OCI-LY7 (cell line): ENCODE measurements at regions not wholly inside any gene's neighbourhood (a gene's known extent, or its start where the extent isn't known, plus 50 kb on each side); places are given as distances from the start of the nearest gene placed in this dataset.

ENCODE experiments used
- BruUV-seq: library from RNA; stranded (reverse); fragments of 400-500 nt; replicated peaks from 2 replicates; lab custom pipeline; 2021; lab: Mats Ljungman, UMichigan
- CTCF ChIA-PET: fragments of 300-600 bp; sonication (Branson Sonifier 250); formaldehyde crosslinking; loops from one replicate; lab custom pipeline; 2022; ENCODE audit warnings: antibody characterized with exemption; ENCODE audit not compliant: unreplicated experiment; lab: Charles Lee
- POLR2A ChIA-PET: fragments of 300-600 bp; sonication (Branson Sonifier 250); formaldehyde crosslinking; loops from one replicate; lab custom pipeline; 2022; ENCODE audit warnings: antibody characterized with exemption; lab: Charles Lee
- DNase-seq: peaks from one replicate; pipeline ENCODE4 v3.0.0-alpha.2; 2015; ENCODE audit warnings: low spot score
- H2AFZ ChIP-seq: fragments of 200-600 bp; sonication (generic), shearing (Covaris generic); 2 replicates; pipeline ENCODE4 v1.6.1; 2014; ENCODE audit warnings: mild to moderate bottlenecking, antibody characterized with exemption, low read length, moderate library complexity
- H3K27ac ChIP-seq: fragments of 200-600 bp; sonication (generic); 2 replicates; pipeline ENCODE4 v1.5.1; 2014; ENCODE audit warnings: mixed run types, low read depth, mild to moderate bottlenecking, moderate library complexity, low read length, inconsistent platforms; ENCODE audit not compliant: poor library complexity, severe bottlenecking
- H3K36me3 ChIP-seq: fragments of 200-600 bp; sonication (generic); 2 replicates; pipeline ENCODE4 v1.6.1; 2014; ENCODE audit warnings: mild to moderate bottlenecking, antibody characterized with exemption, low read length, moderate library complexity, mixed read lengths; ENCODE audit not compliant: insufficient read depth
- H3K4me1 ChIP-seq: fragments of 200-600 bp; sonication (generic); 2 replicates; pipeline ENCODE4 v1.5.1; 2014; ENCODE audit warnings: mild to moderate bottlenecking, low read length; ENCODE audit not compliant: insufficient read depth, poor library complexity, severe bottlenecking
- H3K4me2 ChIP-seq: fragments of 200-600 bp; sonication (generic); 2 replicates; pipeline ENCODE4 v1.6.1; 2014; ENCODE audit warnings: mild to moderate bottlenecking, low read length
- H3K4me3 ChIP-seq: fragments of 200-600 bp; sonication (generic); 2 replicates; pipeline ENCODE4 v1.5.1; 2014; ENCODE audit warnings: mild to moderate bottlenecking, low read depth, low read length; ENCODE audit not compliant: poor library complexity, severe bottlenecking
- H3K79me2 ChIP-seq: fragments of 200-600 bp; sonication (generic); 2 replicates; pipeline ENCODE4 v1.6.1; 2016; ENCODE audit warnings: low read depth, mild to moderate bottlenecking, low read length, moderate library complexity, mixed read lengths; ENCODE audit not compliant: insufficient read depth
- H3K9me2 ChIP-seq: fragments of 200-600 bp; sonication (generic); 2 replicates; pipeline ENCODE4 v1.6.1; 2016; ENCODE audit warnings: mild to moderate bottlenecking, low read length, mixed read lengths; ENCODE audit not compliant: insufficient read depth
- H3K9me3 ChIP-seq: fragments of 200-600 bp; sonication (generic); 2 replicates; pipeline ENCODE4 v1.6.1; 2014; ENCODE audit warnings: mild to moderate bottlenecking, mixed run types, low read length, mixed read lengths
- H4K20me1 ChIP-seq: fragments of 200-600 bp; sonication (generic); 2 replicates; pipeline ENCODE4 v1.6.1; 2014; ENCODE audit warnings: mild to moderate bottlenecking, antibody characterized with exemption, low read length, moderate library complexity, mixed read lengths; ENCODE audit not compliant: insufficient read depth
- CTCF ChIP-seq: fragments of 200-600 bp; sonication (generic); conservative IDR thresholded peaks from 2 replicates; pipeline ENCODE4 v1.5.1; 2014; ENCODE audit warnings: mild to moderate bottlenecking, antibody characterized with exemption, low read length, moderate library complexity, mixed read lengths
- EZH2phosphoT487 ChIP-seq: fragments of 200-600 bp; sonication (generic); IDR thresholded peaks from 2 replicates; pipeline ENCODE4 v1.6.1; 2018; ENCODE audit warnings: low read depth, borderline replicate concordance, mild to moderate bottlenecking, mixed run types, antibody characterized with exemption, low read length, moderate library complexity, mixed read lengths
- intact Hi-C: fragments of 100-400 bp; cut with micrococcal nuclease; formaldehyde crosslinking; loops from one replicate; pipeline ENCODE4 v1.10.0; 2022; ENCODE audit not compliant: unreplicated experiment

DNA sequence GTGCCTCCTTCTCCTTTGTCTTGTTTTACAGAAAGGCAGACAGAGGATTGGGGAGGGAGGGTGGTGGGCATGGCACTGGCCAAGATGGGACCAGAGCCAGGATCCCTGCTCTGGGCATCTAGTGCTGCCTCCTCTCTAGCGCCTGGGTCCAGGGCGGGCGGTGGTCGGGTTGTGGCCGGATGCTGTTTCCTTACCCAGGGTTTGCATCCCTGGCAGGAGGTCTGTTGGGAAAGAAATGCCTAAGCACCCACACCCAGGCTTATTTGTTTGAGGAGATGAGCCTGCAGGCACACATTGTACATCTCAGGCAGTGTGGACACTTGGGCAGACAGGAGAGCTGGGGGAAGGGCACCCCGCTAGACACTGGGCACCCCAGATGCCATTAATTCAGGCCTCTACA, 102.3 kb upstream of the PCBD1 start:
- no TSS peak for BruUV-seq
- no peak overlapping the region for H3K4me3 ChIP-seq
- H3K27ac ChIP-seq = no peak overlapping the region
- no peaks in the 10 kb centered on the region for H3K9me3 ChIP-seq
- CTCF ChIA-PET = no interaction called here
- intact Hi-C loops = no loop called here
- TF ChIP-seq EZH2phosphoT487 (no peak), CTCF (no peak)
- no peaks in the 10 kb centered on the region for H3K79me2 ChIP-seq
- DNase-seq = no peak
- no peaks in the 10 kb centered on the region for H3K9me2 ChIP-seq
- no peaks in the 10 kb centered on the region for H4K20me1 ChIP-seq
- no peak overlapping the region for H3K4me2 ChIP-seq
- no peaks in the 10 kb centered on the region for H3K36me3 ChIP-seq
- no peaks in the 10 kb centered on the region for H3K4me1 ChIP-seq
- no peak overlapping the region for H2AFZ ChIP-seq
- POLR2A ChIA-PET = no interaction called here

- no peak overlapping the region for H2AFZ ChIP-seq
- H3K27ac ChIP-seq = no peak overlapping the region
- DNase-seq = no peak
- H3K4me3 ChIP-seq = no peak overlapping the region
- TF ChIP-seq EZH2phosphoT487 = no peak
- no peak for TF ChIP-seq CTCF
- no peak overlapping the region for H3K4me2 ChIP-seq
- ChIA-PET POLR2A (interaction anchor here (0.7 kb wide), 1 partner anchor 38 kb away, joined by 3 read pairs; no protein-coding TSS in a partner anchor), CTCF (no interaction called here)
- no peaks in the 10 kb centered on the region for H3K79me2 ChIP-seq
- no TSS peak for BruUV-seq
- no peaks in the 10 kb centered on the region for H3K4me1 ChIP-seq
- H4K20me1 ChIP-seq = no peaks in the 10 kb centered on the region
- H3K9me3 ChIP-seq = no peaks in the 10 kb centered on the region
- intact Hi-C loops = no loop called here
- no peaks in the 10 kb centered on the region for H3K9me2 ChIP-seq
- no peaks in the 10 kb centered on the region for H3K36me3 ChIP-seq
These were observed 103.1 kb upstream of the PCBD1 start for GRCh38 chr10:70991140-70992124.

DNA sequence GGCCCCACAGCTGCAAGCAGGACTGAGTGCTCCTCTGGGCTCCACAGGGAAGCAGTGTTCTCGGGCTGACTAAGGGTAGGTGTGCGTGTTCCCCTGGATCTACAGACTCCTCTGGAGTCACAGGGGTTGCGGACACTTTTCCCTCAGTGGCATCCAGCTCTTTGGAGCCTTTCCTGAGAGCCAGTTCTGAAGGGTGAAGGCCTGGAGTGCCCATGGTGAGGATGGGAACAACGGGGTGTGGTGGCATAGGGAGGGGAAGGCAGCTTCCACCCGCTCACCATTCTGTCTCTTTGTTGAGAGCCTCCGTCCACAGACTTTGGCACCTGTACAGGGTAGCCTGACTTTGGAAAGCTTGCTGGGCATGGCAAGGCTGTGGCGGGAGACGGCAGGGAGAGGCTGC, 104.1 kb upstream of the PCBD1 start:
- CTCF ChIA-PET = no interaction called here
- no peak overlapping the region for H2AFZ ChIP-seq
- no peaks in the 10 kb centered on the region for H4K20me1 ChIP-seq
- no peak for DNase-seq
- no peaks in the 10 kb centered on the region for H3K9me2 ChIP-seq
- no TSS peak for BruUV-seq
- H3K36me3 ChIP-seq = no peaks in the 10 kb centered on the region
- POLR2A ChIA-PET = no interaction called here
- intact Hi-C loops = no loop called here
- H3K9me3 ChIP-seq = no peaks in the 10 kb centered on the region
- TF ChIP-seq EZH2phosphoT487 (no peak), CTCF (no peak)
- H3K4me3 ChIP-seq = no peak overlapping the region
- H3K79me2 ChIP-seq = no peaks in the 10 kb centered on the region
- H3K4me1 ChIP-seq = no peaks in the 10 kb centered on the region
- no peak overlapping the region for H3K27ac ChIP-seq
- no peak overlapping the region for H3K4me2 ChIP-seq
